HEK293T (cell line): ENCODE measurements at regions not wholly inside any gene's neighbourhood (a gene's known extent, or its start where the extent isn't known, plus 50 kb on each side); places are given as distances from the start of the nearest gene placed in this dataset.
"Not testable (repeated sequence)": the region's sequence is repeated elsewhere in the genome, so short reads cannot be mapped to it uniquely, and the experiment has no call there.

Experiments
- CTCF ChIA-PET: fragments of 350-600 bp; formaldehyde crosslinking; extraction: SDS; loops from one replicate; lab custom pipeline; 2021; ENCODE audit warnings: antibody characterized with exemption, inconsistent platforms; lab: Yijun Ruan, JAX
- POLR2A ChIA-PET: fragments of 350-600 bp; formaldehyde crosslinking; extraction: SDS; loops from one replicate; lab custom pipeline; 2020; ENCODE audit warnings: antibody characterized with exemption, inconsistent platforms; lab: Yijun Ruan, JAX
- DNase-seq: peaks from one replicate; pipeline ENCODE4 v3.0.0; 2012; ENCODE audit warnings: mixed read lengths; ENCODE audit errors: extremely low spot score
- ARNT ChIP-seq: fragments of 450-650 bp; IDR thresholded peaks from 2 replicates; pipeline ENCODE4 v1.6.1; 2017; ENCODE audit warnings: mild to moderate bottlenecking
- BHLHE40 ChIP-seq: fragments of 450-650 bp; IDR thresholded peaks from 2 replicates; pipeline ENCODE4 v1.6.1; 2016; ENCODE audit warnings: mild to moderate bottlenecking, moderate library complexity, borderline replicate concordance
- CTBP1 ChIP-seq: fragments of 450-650 bp; IDR thresholded peaks from 2 replicates; pipeline ENCODE4 v1.6.1; 2016; ENCODE audit warnings: borderline replicate concordance
- ELF4 ChIP-seq: fragments of 450-650 bp; IDR thresholded peaks from 2 replicates; pipeline ENCODE4 v1.6.1; 2017; ENCODE audit warnings: antibody characterized with exemption
- FOXA1 ChIP-seq: fragments of 450-650 bp; IDR thresholded peaks from 2 replicates; pipeline ENCODE4 v1.6.1; 2016; ENCODE audit warnings: mild to moderate bottlenecking
- FOXK2 ChIP-seq: fragments of 450-650 bp; IDR thresholded peaks from 2 replicates; pipeline ENCODE4 v1.6.1; 2016; ENCODE audit warnings: mild to moderate bottlenecking
- FOXM1 ChIP-seq: fragments of 450-650 bp; IDR thresholded peaks from 2 replicates; pipeline ENCODE4 v1.6.1; 2017; ENCODE audit warnings: mild to moderate bottlenecking, borderline replicate concordance
- HDGF ChIP-seq: fragments of 450-650 bp; IDR thresholded peaks from 2 replicates; pipeline ENCODE4 v1.6.1; 2017; ENCODE audit warnings: antibody characterized with exemption, borderline replicate concordance
- L3MBTL2 ChIP-seq: fragments of 450-650 bp; conservative IDR thresholded peaks from 2 replicates; pipeline ENCODE4 v1.6.1; 2016; ENCODE audit warnings: mild to moderate bottlenecking
- LEF1 ChIP-seq: fragments of 450-650 bp; IDR thresholded peaks from 2 replicates; pipeline ENCODE4 v1.6.1; 2017; ENCODE audit warnings: mild to moderate bottlenecking, borderline replicate concordance
- NFRKB ChIP-seq: fragments of 450-650 bp; IDR thresholded peaks from 2 replicates; pipeline ENCODE4 v1.6.1; 2016; ENCODE audit warnings: mild to moderate bottlenecking, moderate library complexity
- SP1 ChIP-seq: fragments of 450-650 bp; IDR thresholded peaks from 2 replicates; pipeline ENCODE4 v1.6.1; 2017
- SUZ12 ChIP-seq: fragments of 450-650 bp; IDR thresholded peaks from 2 replicates; pipeline ENCODE4 v1.6.1; 2016; ENCODE audit warnings: mild to moderate bottlenecking
- TARDBP ChIP-seq: fragments of 450-650 bp; IDR thresholded peaks from 2 replicates; pipeline ENCODE4 v1.6.1; 2016
- ZNF384 ChIP-seq: fragments of 450-650 bp; IDR thresholded peaks from 2 replicates; pipeline ENCODE4 v1.6.1; 2016
- TF ChIP-seq, protein P1 (sequence below): fragments of 450-650 bp; IDR thresholded peaks from 2 replicates; pipeline ENCODE4 v1.6.1; 2016

DNA sequence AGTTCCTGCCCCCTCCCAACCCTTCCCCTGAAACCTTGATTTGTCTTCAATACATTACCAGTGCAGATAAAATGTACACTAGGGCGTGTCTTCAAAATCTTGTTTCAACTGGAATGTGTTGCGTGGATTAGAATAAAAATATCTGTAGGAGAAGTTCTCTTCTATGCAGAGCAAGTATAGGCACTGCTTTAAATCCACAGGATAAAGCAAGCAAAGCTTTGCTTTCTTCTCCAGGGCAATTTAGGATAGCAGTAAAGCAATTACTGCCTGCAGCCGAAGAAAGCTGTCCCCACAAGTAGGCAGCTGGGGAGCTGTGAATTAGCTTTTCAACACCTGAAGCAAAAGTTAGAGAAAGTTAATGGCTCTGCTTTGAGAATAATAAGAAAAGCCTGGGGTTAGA is 329.7 kb upstream of the KCNMB2 start:
- no peak for DNase-seq
- TF ChIP-seq ZNF384 (no peak), SUZ12 (no peak), ARNT (no peak), TARDBP (no peak), FOXA1 (no peak), CTBP1 (no peak), HDGF (no peak)
- TF ChIP-seq, protein P1, sequence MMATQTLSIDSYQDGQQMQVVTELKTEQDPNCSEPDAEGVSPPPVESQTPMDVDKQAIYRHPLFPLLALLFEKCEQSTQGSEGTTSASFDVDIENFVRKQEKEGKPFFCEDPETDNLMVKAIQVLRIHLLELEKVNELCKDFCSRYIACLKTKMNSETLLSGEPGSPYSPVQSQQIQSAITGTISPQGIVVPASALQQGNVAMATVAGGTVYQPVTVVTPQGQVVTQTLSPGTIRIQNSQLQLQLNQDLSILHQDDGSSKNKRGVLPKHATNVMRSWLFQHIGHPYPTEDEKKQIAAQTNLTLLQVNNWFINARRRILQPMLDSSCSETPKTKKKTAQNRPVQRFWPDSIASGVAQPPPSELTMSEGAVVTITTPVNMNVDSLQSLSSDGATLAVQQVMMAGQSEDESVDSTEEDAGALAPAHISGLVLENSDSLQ, result no peak
- CTCF ChIA-PET, result no interaction called here
- POLR2A ChIA-PET, result no interaction called here

DNA sequence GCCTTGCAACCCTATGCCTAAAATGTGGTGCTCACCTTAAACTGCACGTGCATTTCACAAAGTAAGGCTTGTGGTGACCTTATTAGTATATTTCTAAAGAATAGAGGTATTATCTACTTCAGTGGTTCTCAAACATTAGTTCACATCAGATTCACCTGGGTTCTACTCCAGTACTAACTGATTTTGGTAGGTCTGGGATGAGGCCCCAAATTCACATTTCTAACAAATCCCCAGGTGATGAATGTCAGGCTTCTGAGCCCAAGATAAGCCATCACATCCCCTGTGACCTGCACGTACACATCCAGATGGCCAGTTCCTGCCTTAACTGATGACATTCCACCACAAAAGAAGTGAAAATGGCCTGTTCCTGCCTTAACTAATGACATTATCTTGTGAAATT is 329.1 kb upstream of the KCNMB2 start:
- CTCF ChIA-PET, POLR2A ChIA-PET, DNase-seq: not testable (repeated sequence)

DNA sequence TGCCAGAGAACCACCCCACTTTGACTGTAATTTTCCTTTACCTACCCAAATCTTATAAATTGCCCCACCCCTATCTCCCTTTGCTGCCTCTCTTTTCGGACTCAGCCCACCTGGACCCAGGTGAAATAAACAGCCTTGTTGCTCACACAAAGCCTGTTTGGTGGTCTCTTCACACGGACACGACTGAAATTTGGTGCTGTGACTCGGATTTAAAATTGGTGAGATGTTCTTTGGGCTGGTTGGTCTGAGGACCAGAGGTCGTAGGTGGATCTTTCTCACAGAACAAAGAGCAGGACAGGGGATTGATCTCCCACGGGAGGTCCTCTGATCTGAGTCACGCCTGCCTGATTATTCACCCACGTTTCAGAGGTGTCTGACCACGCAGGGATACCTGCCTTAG is 328.6 kb upstream of the KCNMB2 start:
- POLR2A ChIA-PET, CTCF ChIA-PET, DNase-seq: not testable (repeated sequence)

DNA sequence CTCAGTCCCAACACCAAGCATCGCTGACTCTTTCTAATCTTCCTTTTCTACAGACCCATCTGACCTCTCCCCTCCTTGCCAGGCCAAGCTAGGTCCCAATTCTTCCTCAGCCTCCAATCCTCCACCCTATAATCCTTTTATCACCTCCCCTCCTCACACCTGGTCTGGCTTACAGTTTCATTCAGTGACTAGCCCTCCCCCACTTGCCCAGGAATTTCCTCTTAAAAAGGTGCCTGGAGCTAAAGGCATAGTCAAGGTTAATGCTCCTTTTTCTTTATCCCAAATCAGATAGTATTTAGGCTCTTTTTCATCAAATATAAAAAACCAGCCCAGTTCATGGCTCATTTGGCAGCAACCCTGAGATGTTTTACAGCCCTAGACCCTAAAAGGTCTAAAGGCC is 327.1 kb upstream of the KCNMB2 start:
- DNase-seq, POLR2A ChIA-PET, CTCF ChIA-PET: not testable (repeated sequence)

DNA sequence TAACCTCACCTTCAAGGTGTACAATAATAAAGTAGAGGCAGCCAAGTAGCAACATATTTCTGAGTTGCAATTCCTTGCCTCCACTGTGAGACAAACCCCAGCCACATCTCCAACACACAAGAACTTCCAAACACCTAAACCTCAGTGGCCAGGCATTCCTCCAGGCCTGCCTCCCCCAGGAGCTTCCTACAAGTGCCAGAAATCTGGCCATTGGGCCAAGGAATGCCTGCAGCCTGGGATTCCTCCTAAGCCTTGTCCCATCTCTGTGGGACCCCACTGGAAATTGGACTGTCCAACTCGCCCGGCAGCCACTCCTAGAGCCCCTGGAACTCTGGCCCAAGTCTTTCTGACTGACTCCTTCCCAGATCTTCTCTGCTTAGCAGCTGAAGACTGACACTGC is 326.6 kb upstream of the KCNMB2 start:
- DNase-seq, POLR2A ChIA-PET, CTCF ChIA-PET: not testable (repeated sequence)

DNA sequence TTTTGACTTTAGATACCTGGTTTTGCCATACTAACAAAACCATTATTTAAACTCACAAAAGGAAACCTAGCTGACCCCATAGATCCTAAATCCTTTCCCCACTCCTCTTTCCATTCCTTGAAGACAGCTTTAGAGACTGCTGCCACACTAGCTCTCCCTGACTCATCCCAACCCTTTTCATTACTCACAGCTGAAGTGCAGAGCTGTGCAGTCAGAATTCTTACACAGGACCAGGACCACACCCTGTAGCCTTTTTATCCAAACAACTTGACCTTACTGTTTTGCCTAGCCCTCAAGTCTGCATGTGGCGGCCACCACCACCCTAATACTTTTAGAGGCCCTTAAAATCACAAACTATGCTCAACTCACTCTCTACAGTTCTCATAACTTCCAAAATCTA is 325.1 kb upstream of the KCNMB2 start:
- DNase-seq, POLR2A ChIA-PET, CTCF ChIA-PET: not testable (repeated sequence)

DNA sequence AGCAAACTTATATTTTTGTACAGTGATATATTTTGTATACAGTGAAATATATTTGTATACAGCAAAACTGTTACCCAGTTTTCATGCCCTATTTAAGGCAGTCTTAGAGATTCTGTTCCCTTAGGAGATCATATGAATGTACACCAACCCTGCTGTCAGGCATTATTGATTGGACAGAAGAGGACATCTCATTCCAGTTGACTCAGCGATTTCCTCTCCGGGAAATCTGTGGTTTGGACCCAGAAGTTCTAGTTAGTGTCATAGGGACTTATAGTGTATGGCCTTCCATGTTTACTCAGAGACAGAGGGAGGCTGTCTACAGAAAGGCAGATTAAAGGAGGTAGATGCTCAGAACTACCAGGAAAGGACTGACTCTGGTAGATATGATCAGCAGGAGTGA is 318.8 kb upstream of the KCNMB2 start:
- POLR2A ChIA-PET, result no interaction called here
- CTCF ChIA-PET, result no interaction called here
- DNase-seq, result no peak
- TF ChIP-seq BHLHE40, result no peak
- no peak for TF ChIP-seq FOXA1
- TF ChIP-seq SUZ12, result no peak
- no peak for TF ChIP-seq FOXM1
- no peak for TF ChIP-seq CTBP1
- no peak for TF ChIP-seq LEF1
- TF ChIP-seq NFRKB, result no peak
- TF ChIP-seq ZNF384, result no peak
- no peak for TF ChIP-seq ARNT
- TF ChIP-seq, protein P1, result no peak
- no peak for TF ChIP-seq TARDBP
- TF ChIP-seq ELF4, result no peak
- TF ChIP-seq SP1, result no peak
- no peak for TF ChIP-seq FOXK2
- no peak for TF ChIP-seq L3MBTL2
- no peak for TF ChIP-seq HDGF

DNA sequence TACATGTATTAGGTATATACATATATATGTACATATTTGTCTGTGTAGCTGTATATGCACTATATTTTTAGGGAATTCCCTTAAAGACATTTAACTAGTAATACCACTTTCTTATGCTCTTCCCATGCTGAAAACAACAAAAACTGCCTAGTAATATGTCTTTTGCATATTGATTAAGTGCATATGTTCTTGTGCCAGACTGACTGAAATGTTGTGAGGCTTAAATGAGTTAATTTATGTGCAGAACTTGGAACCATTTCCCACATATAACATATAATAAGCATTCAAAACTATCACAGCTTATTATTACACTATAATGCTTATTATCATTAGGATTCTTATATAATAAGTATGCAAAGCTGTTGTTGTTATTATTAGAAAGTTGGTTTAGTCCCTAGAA is 318.0 kb upstream of the KCNMB2 start:
- ChIA-PET CTCF (interaction anchor here (0.7 kb wide), 2 partner anchors 134 to 1001 kb away, joined by 3 to 4 read pairs; no protein-coding TSS in a partner anchor), POLR2A (no interaction called here)
- TF ChIP-seq ELF4 (no peak), TARDBP (no peak), BHLHE40 (no peak), L3MBTL2 (no peak), LEF1 (no peak), ARNT (no peak), HDGF (no peak), CTBP1 (no peak), FOXA1 (no peak), ZNF384 (no peak), FOXM1 (no peak)
- TF ChIP-seq, protein P1, result no peak
- no peak for DNase-seq

DNA sequence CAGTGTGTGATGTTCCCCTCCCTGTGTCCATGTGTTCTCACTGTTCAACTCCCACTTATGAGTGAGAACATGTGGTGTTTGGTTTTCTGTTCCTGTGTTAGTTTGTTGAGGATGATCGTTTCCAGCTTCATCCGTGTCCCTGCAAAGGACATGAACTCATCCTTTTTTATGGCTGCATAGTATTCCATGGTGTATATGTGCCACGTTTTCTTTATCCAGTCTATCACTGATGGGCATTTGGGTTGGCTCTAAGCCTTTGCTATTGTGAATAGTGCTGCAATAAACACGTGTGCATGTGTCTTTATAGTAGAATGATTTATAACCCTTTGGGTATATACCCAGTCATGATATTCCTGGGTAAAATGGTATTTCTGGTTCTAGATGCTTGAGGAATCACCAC is 316.6 kb upstream of the KCNMB2 start:
- POLR2A ChIA-PET, DNase-seq, CTCF ChIA-PET: not testable (repeated sequence)
